Neural progenitor cell (in vitro differentiated cells): ENCODE measurements at regions not wholly inside any gene's neighbourhood (a gene's known extent, or its start where the extent isn't known, plus 50 kb on each side); places are given as distances from the start of the nearest gene placed in this dataset.

Source experiments
- DNase-seq: peaks from one replicate; pipeline ENCODE4 v3.0.0-alpha.2; 2016; ENCODE audit warnings: low spot score
- H2AFZ ChIP-seq: fragments of 200-600 bp; sonication (generic); replicated peaks from 2 replicates; pipeline ENCODE4 v1.6.1; 2016; ENCODE audit warnings: antibody characterized with exemption
- H3F3A ChIP-seq: fragments of 200-600 bp; sonication (generic); 2 replicates; pipeline ENCODE4 v1.6.1; 2016; ENCODE audit warnings: antibody characterized with exemption, low read depth
- H3K27ac ChIP-seq: fragments of 200-600 bp; sonication (generic); 2 replicates; pipeline ENCODE4 v1.5.1; 2016; ENCODE audit warnings: mild to moderate bottlenecking
- H3K27me3 ChIP-seq: fragments of 200-600 bp; sonication (generic); 2 replicates; pipeline ENCODE4 v1.6.1; 2016; ENCODE audit warnings: mild to moderate bottlenecking, moderate library complexity
- H3K36me3 ChIP-seq: fragments of 200-600 bp; sonication (generic); 2 replicates; pipeline ENCODE4 v1.5.1; 2016
- H3K4me1 ChIP-seq: fragments of 200-600 bp; sonication (generic); 2 replicates; pipeline ENCODE4 v1.6.1; 2016; ENCODE audit warnings: mixed run types
- H3K4me2 ChIP-seq: fragments of 200-600 bp; sonication (generic); 2 replicates; pipeline ENCODE4 v1.6.1; 2016
- H3K4me3 ChIP-seq: fragments of 200-600 bp; sonication (generic); 2 replicates; pipeline ENCODE4 v1.5.1; 2016
- H3K79me2 ChIP-seq: fragments of 200-600 bp; sonication (generic); 2 replicates; pipeline ENCODE4 v1.6.1; 2016; ENCODE audit warnings: low read depth
- H3K9ac ChIP-seq: fragments of 200-600 bp; sonication (generic); 2 replicates; pipeline ENCODE4 v1.6.1; 2016
- H3K9me3 ChIP-seq: fragments of 200-600 bp; sonication (generic); 2 replicates; pipeline ENCODE4 v1.5.1; 2016; ENCODE audit warnings: low read depth
- H4K20me1 ChIP-seq: fragments of 200-600 bp; sonication (generic); 2 replicates; pipeline ENCODE4 v1.6.1; 2016; ENCODE audit warnings: low read depth
- H3K27ac Mint-ChIP-seq: 3 replicates; pipeline ENCODE4 v1.8.0; 2021; ENCODE audit warnings: mixed read lengths
- H3K27me3 Mint-ChIP-seq: 2 replicates; pipeline ENCODE4 v1.8.0; 2022; ENCODE audit warnings: low read depth, mild to moderate bottlenecking, inconsistent platforms, moderate library complexity, mixed read lengths; ENCODE audit not compliant: insufficient read depth
- H3K36me3 Mint-ChIP-seq: 3 replicates; pipeline ENCODE4 v1.8.0; 2021; ENCODE audit warnings: mixed read lengths
- H3K4me1 Mint-ChIP-seq: 3 replicates; pipeline ENCODE4 v1.8.0; 2021; ENCODE audit warnings: mixed read lengths
- H3K4me3 Mint-ChIP-seq: 3 replicates; pipeline ENCODE4 v1.8.0; 2021; ENCODE audit warnings: mild to moderate bottlenecking, moderate library complexity, mixed read lengths
- H3K9me3 Mint-ChIP-seq: 3 replicates; pipeline ENCODE4 v1.8.0; 2020; ENCODE audit warnings: mixed read lengths
- CTCF ChIP-seq: fragments of 200-600 bp; sonication (generic); IDR thresholded peaks from 2 replicates; pipeline ENCODE4 v1.5.1; 2017; ENCODE audit warnings: antibody characterized with exemption, mild to moderate bottlenecking
- EZH2 ChIP-seq: fragments of 200-600 bp; sonication (generic); IDR thresholded peaks from 2 replicates; pipeline ENCODE4 v1.6.1; 2017; ENCODE audit warnings: antibody characterized with exemption, mild to moderate bottlenecking, moderate library complexity
- EZH2phosphoT487 ChIP-seq: fragments of 200-600 bp; sonication (generic); IDR thresholded peaks from 2 replicates; pipeline ENCODE4 v1.6.1; 2017; ENCODE audit warnings: antibody characterized with exemption

- Mint-ChIP-seq H3K4me1 (no peaks in the 10 kb centered on the region), H3K27ac (no peak overlapping the region), H3K27me3 (no peaks in the 10 kb centered on the region), H3K36me3 (no peaks in the 10 kb centered on the region), H3K4me3 (no peak overlapping the region), H3K9me3 (no peaks in the 10 kb centered on the region)
- no peaks in the 10 kb centered on the region for H4K20me1 ChIP-seq
- TF ChIP-seq EZH2phosphoT487 = no peak
- TF ChIP-seq CTCF = no peak
- TF ChIP-seq EZH2 = no peak
- H3K9ac ChIP-seq = no peak overlapping the region
- H3K36me3 ChIP-seq = no peaks in the 10 kb centered on the region
- H3K27ac ChIP-seq = no peak overlapping the region
- no peaks in the 10 kb centered on the region for H3K79me2 ChIP-seq
- no peaks in the 10 kb centered on the region for H3K4me1 ChIP-seq
- H3K9me3 ChIP-seq = no peaks in the 10 kb centered on the region
- H2AFZ ChIP-seq = no peak overlapping the region
- no peak overlapping the region for H3K4me2 ChIP-seq
- DNase-seq = no peak
- no peaks in the 10 kb centered on the region for H3K27me3 ChIP-seq
- H3F3A ChIP-seq = no peaks in the 10 kb centered on the region
- no peak overlapping the region for H3K4me3 ChIP-seq
These were observed 277.2 kb upstream of the TTC14 start for GRCh38 chr3:180324791-180325190.

- no peaks in the 10 kb centered on the region for H3K27me3 Mint-ChIP-seq
- no peak overlapping the region for H3K27ac Mint-ChIP-seq
- no peak overlapping the region for H3K4me3 Mint-ChIP-seq
- H3K4me1 Mint-ChIP-seq = no peaks in the 10 kb centered on the region
- H3K79me2 ChIP-seq = no peaks in the 10 kb centered on the region
- H3K9ac ChIP-seq = no peak overlapping the region
- no peak overlapping the region for H3K4me2 ChIP-seq
- no peaks in the 10 kb centered on the region for H3K9me3 ChIP-seq
- no peak for TF ChIP-seq EZH2
- TF ChIP-seq CTCF = no peak
- no peak for TF ChIP-seq EZH2phosphoT487
- no peaks in the 10 kb centered on the region for H3K27me3 ChIP-seq
- H4K20me1 ChIP-seq = no peaks in the 10 kb centered on the region
- no peaks in the 10 kb centered on the region for H3K9me3 Mint-ChIP-seq
- H3K4me1 ChIP-seq = no peaks in the 10 kb centered on the region
- H3K36me3 ChIP-seq = no peaks in the 10 kb centered on the region
- H2AFZ ChIP-seq = no peak overlapping the region
- H3K36me3 Mint-ChIP-seq = no peaks in the 10 kb centered on the region
- no peaks in the 10 kb centered on the region for H3F3A ChIP-seq
- no peak overlapping the region for H3K4me3 ChIP-seq
- H3K27ac ChIP-seq = no peak overlapping the region
- no peak for DNase-seq
These were observed 276.4 kb upstream of the TTC14 start for GRCh38 chr3:180325533-180325932.

- Histone ChIP-seq H3K9me3 (no peaks in the 10 kb centered on the region), H3F3A (no peaks in the 10 kb centered on the region), H3K36me3 (no peaks in the 10 kb centered on the region), H3K27ac (no peak overlapping the region), H4K20me1 (no peaks in the 10 kb centered on the region), H3K27me3 (no peaks in the 10 kb centered on the region), H3K9ac (no peak overlapping the region), H3K4me2 (no peak overlapping the region), H3K79me2 (no peaks in the 10 kb centered on the region), H2AFZ (no peak overlapping the region), H3K4me3 (no peak overlapping the region), H3K4me1 (no peaks in the 10 kb centered on the region)
- Mint-ChIP-seq H3K9me3 (no peaks in the 10 kb centered on the region), H3K4me1 (no peaks in the 10 kb centered on the region), H3K4me3 (no peak overlapping the region), H3K27ac (no peak overlapping the region), H3K27me3 (no peaks in the 10 kb centered on the region), H3K36me3 (no peaks in the 10 kb centered on the region)
- TF ChIP-seq EZH2 (no peak), EZH2phosphoT487 (no peak), CTCF (no peak)
- no peak for DNase-seq
These were observed 276.0 kb upstream of the TTC14 start for GRCh38 chr3:180325958-180326357.

GRCh38 chr3:180329187-180329586 lies 272.8 kb upstream of the TTC14 start:
- H3K4me2 ChIP-seq = no peak overlapping the region
- no peaks in the 10 kb centered on the region for H3K4me1 Mint-ChIP-seq
- TF ChIP-seq EZH2 = no peak
- no peak overlapping the region for H3K4me3 Mint-ChIP-seq
- H3K4me1 ChIP-seq = no peaks in the 10 kb centered on the region
- no peak overlapping the region for H3K27ac ChIP-seq
- no peaks in the 10 kb centered on the region for H3K27me3 ChIP-seq
- no peak overlapping the region for H3K9ac ChIP-seq
- H3K36me3 ChIP-seq = no peaks in the 10 kb centered on the region
- H3K9me3 Mint-ChIP-seq = no peaks in the 10 kb centered on the region
- H4K20me1 ChIP-seq = no peaks in the 10 kb centered on the region
- H3K27me3 Mint-ChIP-seq = no peaks in the 10 kb centered on the region
- H3K79me2 ChIP-seq = no peaks in the 10 kb centered on the region
- H3K36me3 Mint-ChIP-seq = no peaks in the 10 kb centered on the region
- H3K27ac Mint-ChIP-seq = no peak overlapping the region
- DNase-seq = no peak
- no peak overlapping the region for H3K4me3 ChIP-seq
- no peaks in the 10 kb centered on the region for H3K9me3 ChIP-seq
- no peaks in the 10 kb centered on the region for H3F3A ChIP-seq
- H2AFZ ChIP-seq = no peak overlapping the region
